Lung (tissue), 11 donors: ENCODE measurements at regions not wholly inside any gene's neighbourhood (a gene's known extent, or its start where the extent isn't known, plus 50 kb on each side); places are given as distances from the start of the nearest gene placed in this dataset.

ENCODE experiments used
- ATAC-seq: fragments of 200-7000 bp; cut with Tn5 transposase; one replicate; pipeline ENCODE4 v1.9.1; 2020; ENCODE audit warnings: moderate number of reproducible peaks; ENCODE audit not compliant: insufficient read depth, low FRiP score
- DNase-seq, 3 donors: peaks; one replicate each; pipeline ENCODE4 v3.0.0-alpha.2; 2013 to 2017
- H3K27ac ChIP-seq, 2 donors: one replicate each; pipeline ENCODE4 v1.5.1; 2013; ENCODE audit warnings: mild to moderate bottlenecking in 2 of 2, moderate library complexity in 2 of 2, control low read depth in 1 of 2, inconsistent platforms in 1 of 2, low read depth in 1 of 2, low read length in 1 of 2
- H3K27me3 ChIP-seq, 3 donors: one replicate each; pipeline ENCODE4 v1.5.1; 2013; ENCODE audit warnings: low read length in 2 of 3; ENCODE audit not compliant: control insufficient read depth in 3 of 3, insufficient read depth in 3 of 3
- H3K36me3 ChIP-seq, 4 donors: one replicate each; pipeline ENCODE4 v1.5.1; 2013; ENCODE audit warnings: low read length in 4 of 4, mild to moderate bottlenecking in 1 of 4, moderate library complexity in 1 of 4; ENCODE audit not compliant: control insufficient read depth in 4 of 4, insufficient read depth in 4 of 4
- H3K4me1 ChIP-seq, 5 donors: one replicate each; pipeline ENCODE4 v1.5.1; 2013; ENCODE audit warnings: low read length in 5 of 5, mild to moderate bottlenecking in 2 of 5, moderate library complexity in 1 of 5; ENCODE audit not compliant: control insufficient read depth in 5 of 5, insufficient read depth in 5 of 5
- H3K4me3 ChIP-seq: one replicate; pipeline ENCODE4 v1.5.1; 2013; ENCODE audit warnings: mild to moderate bottlenecking, control low read depth, moderate library complexity
- H3K9ac ChIP-seq, 2 donors: one replicate each; pipeline ENCODE4 v1.5.1; 2013; ENCODE audit warnings: low read length in 2 of 2, control low read depth in 1 of 2; ENCODE audit not compliant: insufficient read depth in 1 of 2
- H3K9me3 ChIP-seq, 4 donors: one replicate each; pipeline ENCODE4 v1.5.1; 2013; ENCODE audit warnings: low read length in 3 of 4, mild to moderate bottlenecking in 1 of 4, moderate library complexity in 1 of 4; ENCODE audit not compliant: control insufficient read depth in 4 of 4, insufficient read depth in 3 of 4
- CTCF ChIP-seq: IDR thresholded peaks from 2 replicates; pipeline ENCODE4 v1.5.1; 2012; ENCODE audit warnings: mild to moderate bottlenecking; ENCODE audit errors: control extremely low read depth, extremely low read depth
- WGBS, 2 donors: extraction: QIAGEN DNeasy Blood & Tissue Kit; methylation state at CpG; one replicate each; pipeline ENCODE4 v1.1.7; 2013; 5-methylcytosine and 5-hydroxymethylcytosine counted together
- donor health status: control.
- donor health status: control.
- donor health status: Bipolar disorder and iron deficiency.
- donor health status: healthy.
- donor health status: DM: yes; HTN: yes; CAD: no.

- DNase-seq (no peak), ATAC-seq (no peak)
- no peak overlapping the region for H3K9ac ChIP-seq
- H3K4me3 ChIP-seq = no peak overlapping the region
- no peaks in the 10 kb centered on the region for H3K36me3 ChIP-seq
- peaks cover 0 to 34% (median 11%) of the 10 kb centered on the region in 5 donors for H3K4me1 ChIP-seq
- no peaks in the 10 kb centered on the region for H3K9me3 ChIP-seq
- WGBS, 2 donors = 87 to 95% methylated on average over 1 of the region's 1 CpG
- no peak for TF ChIP-seq CTCF
- no peak overlapping the region for H3K27ac ChIP-seq
- no peaks in the 10 kb centered on the region for H3K27me3 ChIP-seq
These were observed 248.0 kb downstream of the SMARCA2 start for GRCh38 chr9:2263111-2263510.

- WGBS, 2 donors = 15 to 69% methylated on average over 3 of the region's 3 CpGs
- no peak overlapping the region for H3K9ac ChIP-seq
- H3K27ac ChIP-seq = no peak overlapping the region
- H3K4me1 ChIP-seq = peaks cover 0 to 34% (median 11%) of the 10 kb centered on the region in 5 donors
- ATAC-seq (no peak), DNase-seq (no peak)
- H3K4me3 ChIP-seq = no peak overlapping the region
- no peak for TF ChIP-seq CTCF
- H3K9me3 ChIP-seq = no peaks in the 10 kb centered on the region
- no peaks in the 10 kb centered on the region for H3K27me3 ChIP-seq
- no peaks in the 10 kb centered on the region for H3K36me3 ChIP-seq
These were observed 248.5 kb downstream of the SMARCA2 start for GRCh38 chr9:2263665-2264064.

- DNase-seq = no peak
- 95 to 97% methylated on average over 8 of the region's 8 CpGs for WGBS, 2 donors
- no peak for ATAC-seq
These were observed 248.9 kb downstream of the SMARCA2 start for GRCh38 chr9:2264081-2264480.

More at GRCh38 chr9:2264081-2264480, 248.9 kb downstream of the SMARCA2 start:
- peaks cover 0 to 34% (median 11%) of the 10 kb centered on the region in 5 donors for H3K4me1 ChIP-seq
- no peak overlapping the region for H3K9ac ChIP-seq
- no peak for TF ChIP-seq CTCF
- H3K27ac ChIP-seq = no peak overlapping the region
- no peaks in the 10 kb centered on the region for H3K27me3 ChIP-seq
- no peak overlapping the region for H3K4me3 ChIP-seq
- no peaks in the 10 kb centered on the region for H3K36me3 ChIP-seq
- H3K9me3 ChIP-seq = no peaks in the 10 kb centered on the region
